Fibroblast of skin of left biceps (primary cell): ENCODE measurements at regions not wholly inside any gene's neighbourhood (a gene's known extent, or its start where the extent isn't known, plus 50 kb on each side); places are given as distances from the start of the nearest gene placed in this dataset.
"Not testable (repeated sequence)": the region's sequence is repeated elsewhere in the genome, so short reads cannot be mapped to it uniquely, and the experiment has no call there.

Source experiments
- DNase-seq, 2 experiments: peaks; one replicate each; pipeline ENCODE4 v3.0.0-alpha.2; 2013; ENCODE audit warnings: low read depth in 2 of 2

DNA sequence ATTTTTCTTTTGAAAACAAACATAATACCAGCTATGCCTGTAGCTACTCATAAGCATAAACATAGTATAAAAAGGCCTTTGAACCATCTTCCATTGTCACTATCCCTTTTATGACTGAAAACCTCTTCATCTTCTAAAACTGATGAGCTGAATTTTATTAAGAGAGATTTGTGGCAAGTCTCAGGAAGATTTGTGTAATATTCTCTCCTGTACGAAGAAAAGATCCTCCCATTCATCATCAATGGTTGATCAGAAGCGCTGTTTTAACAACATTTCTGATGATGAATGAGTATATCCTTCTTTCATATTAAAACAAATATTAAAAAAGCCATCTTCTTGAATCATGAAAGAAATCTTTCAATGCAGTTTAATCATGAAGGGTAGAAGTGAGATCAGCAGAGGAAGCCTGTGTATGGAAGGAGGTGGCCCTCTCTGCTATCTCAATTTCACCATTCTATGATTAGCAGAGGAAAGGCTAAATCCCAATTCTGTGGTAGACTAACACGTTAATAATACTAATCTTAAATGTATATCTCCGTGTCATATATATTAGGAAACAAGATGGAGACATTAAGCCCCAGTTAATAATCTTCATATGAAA lies 430.2 kb downstream of the FRK start:
- DNase-seq: no peak

DNA sequence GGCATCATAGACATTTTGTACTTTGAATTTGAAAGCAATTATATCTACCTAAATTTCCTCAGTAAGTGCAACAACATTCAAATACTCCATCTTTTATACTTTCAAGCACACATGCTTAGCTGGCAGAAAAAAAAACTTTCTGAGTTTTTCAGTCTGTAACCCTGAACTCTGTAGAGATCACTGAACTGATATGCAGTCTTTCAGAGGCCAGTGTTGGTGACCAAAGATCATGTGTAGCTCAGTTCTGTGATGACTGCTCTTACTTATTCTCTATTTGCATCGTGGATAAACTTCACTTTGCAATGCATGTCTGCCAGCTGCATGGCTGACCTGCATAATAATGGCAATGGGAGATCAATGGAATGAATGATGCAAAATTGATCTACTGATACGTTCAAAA lies 431.3 kb downstream of the FRK start:
- no peak for DNase-seq

DNA sequence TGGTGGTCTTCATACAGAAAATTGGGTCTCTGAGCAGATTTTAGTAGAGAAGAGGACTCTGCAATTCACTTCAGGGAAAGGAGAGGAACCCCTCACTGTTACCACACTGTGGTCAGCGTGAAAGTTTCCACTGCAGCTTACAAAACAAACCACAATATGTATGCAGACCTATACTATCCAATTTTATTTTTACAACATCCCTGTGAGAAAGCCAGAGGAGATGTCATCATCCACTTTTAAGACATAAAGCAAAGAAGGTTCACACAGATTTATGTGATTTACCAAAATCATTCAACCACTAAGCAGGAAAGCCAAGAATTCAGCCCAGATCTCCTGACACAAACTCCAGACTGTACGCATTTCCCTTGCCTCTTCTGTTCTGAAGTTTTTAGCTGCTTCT lies 442.4 kb downstream of the FRK start:
- peak; percentile 72 to 76 for DNase-seq

DNA sequence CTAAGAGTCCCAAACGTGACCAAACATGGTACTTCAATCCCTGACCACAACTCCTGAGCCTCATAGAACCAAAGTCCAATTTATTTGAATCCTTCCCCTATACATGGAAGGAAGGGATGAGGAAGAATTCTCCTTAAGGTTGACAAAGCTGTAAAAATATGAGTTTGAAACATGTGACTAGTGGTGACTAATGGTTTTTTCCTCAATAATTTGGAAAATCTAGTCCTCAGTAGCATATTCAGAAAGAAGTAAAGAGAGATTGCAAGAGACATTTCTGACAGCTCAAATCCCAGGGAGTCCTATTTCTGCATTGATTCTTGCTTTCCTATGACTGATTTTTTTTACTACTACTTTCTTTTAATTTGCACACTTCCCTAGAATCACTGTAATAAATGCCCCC lies 443.7 kb downstream of the FRK start:
- DNase-seq: peak in 1 of 2 experiments; percentile 2

DNA sequence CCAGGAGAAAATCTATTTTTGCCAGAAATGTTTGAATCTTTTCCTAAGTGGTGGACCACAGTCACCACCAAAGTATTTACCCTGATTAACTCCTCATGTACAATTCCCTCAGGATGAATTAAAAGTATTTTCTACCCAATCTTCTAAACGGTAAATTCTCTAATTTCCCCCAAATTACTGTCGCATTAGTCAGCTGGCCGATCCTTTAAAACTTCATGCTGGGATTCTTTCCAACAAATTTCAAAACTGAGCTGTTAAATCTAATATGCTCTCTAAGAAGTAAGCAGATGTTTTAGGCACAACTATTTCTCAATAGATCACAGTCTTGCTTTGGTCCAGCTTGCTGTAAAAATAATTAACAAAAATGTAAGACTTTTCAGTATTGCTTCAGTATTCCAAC lies 447.2 kb downstream of the FRK start:
- peak; percentile 99 for DNase-seq

DNA sequence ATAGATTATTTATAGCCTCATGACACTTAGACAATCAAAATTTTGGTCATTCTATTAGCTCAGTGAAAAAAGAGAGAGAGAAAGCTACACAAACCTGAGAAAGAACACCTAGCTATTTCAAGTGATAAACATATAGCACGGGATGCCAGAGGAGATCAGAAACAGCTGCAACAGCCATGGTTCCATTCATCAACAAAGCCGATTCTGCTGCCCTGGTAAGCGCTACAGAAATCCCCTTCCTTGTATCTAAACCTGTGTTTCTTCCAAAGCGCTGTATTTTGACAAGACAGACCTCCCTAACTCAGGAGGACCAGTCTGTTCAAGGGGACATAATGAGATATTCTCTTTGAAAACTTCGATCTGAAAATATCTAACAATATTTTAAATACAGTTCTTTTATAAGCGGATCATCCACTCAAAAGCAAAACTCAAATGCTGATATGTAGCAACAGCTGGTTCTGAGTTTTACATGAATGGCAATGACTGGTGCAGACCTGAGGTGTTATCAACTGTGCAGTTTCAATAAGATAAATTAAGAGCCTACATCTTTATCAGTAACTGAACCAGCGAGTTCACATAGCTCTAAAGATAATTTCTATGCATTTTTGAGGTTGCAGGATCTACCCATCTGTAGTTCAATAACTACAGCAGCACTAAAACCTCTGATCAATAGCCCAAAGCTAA lies 447.8 kb downstream of the FRK start:
- DNase-seq: no peak

DNA sequence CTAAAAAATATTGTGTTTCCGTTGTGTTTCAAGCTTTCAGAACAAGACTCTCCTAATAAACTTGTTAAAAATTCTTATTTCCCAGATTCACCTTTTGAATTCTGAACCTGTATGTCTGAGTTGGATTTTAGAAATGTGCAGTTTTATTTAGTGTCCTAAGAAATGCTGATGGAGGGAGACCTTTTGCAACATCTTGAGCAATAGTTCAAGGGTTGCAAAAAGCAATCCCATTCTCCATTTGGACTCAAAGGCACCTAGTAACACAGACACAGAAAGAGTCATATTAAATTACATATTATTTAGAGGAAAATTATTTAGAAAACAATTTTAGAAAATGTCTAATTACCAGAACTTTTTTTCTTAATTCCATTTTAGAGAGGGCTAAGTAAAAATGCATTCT lies 448.5 kb downstream of the FRK start:
- no peak for DNase-seq

DNA sequence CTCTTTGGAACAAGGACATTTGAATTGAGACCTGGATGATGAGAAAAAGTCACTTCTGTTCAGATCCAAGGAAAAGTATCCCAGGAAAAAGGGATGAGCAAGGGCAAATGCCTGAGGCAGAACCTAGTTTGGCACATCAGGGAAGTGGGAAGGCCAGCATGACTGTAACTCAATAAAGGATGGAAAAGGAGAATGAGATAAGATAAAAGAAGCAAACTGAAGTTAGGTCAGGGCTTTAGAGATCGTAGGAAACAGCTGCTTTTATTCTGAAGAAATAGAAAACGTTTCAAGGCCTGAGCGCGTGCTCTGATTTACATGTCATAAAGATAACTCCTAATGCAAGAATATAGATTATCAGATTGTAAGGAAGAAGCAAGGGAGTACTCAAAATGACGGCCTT lies 450.0 kb downstream of the FRK start:
- no peak for DNase-seq

DNA sequence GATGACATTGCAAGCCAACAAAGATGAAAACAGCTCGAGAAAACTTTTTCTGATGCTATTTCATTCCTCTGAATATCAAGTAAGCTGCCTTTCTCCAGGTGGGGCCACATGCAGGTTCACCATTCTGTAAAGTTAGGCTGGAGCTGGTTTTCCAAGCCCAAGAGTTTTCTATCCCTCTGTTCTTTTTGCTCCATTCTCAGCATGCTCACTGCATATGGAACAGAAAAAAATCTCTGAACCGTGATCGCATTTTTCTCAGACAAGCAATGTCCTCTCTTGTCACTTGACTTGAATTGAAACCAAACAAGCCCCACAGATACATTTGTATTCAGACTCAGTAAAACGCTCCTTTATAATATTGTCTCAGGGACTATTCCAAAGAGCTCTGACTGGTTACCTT lies 451.6 kb downstream of the FRK start:
- no peak for DNase-seq

DNA sequence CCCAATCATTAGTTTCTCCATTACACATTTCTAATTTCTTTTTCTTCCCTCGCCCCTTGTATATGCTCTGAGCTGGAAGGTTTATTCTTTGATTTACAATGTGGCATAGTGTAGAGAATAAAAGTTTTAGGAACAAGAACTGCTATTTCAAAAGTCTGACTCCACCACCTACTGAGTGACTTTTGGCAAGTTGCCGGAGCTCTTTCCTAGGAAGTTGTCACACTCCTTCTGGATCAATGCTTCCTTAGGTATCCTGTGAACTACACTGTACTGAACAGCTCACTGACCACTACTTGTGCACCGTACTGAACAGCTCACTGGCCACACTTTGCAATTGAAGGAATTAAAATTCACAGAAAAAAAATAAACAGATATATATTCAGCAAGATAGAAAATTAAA lies 458.2 kb downstream of the FRK start:
- no peak for DNase-seq

DNA sequence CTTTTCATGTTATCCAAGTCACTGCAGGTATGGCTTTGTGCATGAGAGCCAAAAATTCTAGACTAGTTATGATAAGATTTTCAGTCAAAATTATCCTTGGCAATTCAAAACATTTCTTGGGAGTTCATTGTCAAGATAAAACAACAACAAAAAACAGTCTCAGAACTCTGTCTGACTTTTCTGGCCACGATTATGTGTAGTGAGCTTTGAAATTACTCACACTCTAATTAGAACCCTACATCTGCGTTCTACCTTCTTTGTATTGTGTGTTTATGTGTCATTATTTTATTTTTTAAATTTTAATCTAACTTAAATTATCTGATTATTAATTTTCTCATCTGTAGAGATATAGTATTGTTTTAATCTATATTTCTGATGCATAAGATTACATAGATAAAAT lies 459.2 kb downstream of the FRK start:
- no peak for DNase-seq

DNA sequence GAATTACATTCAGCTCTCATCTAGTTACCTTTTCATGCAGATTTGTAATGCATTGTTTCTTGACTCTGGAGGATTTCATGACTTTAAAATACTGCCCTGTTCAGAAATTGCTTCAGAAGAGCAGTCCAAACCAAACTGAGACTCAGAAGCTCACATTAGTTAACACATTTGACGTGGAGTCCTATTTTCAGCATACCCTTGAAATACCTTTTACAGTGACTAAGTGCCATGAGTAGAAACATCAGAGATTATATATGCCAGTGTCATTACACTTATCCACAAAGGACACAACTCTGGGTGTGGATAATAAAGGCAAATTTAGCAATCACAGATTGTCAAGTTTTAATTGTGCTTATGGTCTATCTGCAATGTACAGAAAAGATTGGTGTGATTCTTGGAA lies 459.6 kb downstream of the FRK start:
- DNase-seq: no peak

DNA sequence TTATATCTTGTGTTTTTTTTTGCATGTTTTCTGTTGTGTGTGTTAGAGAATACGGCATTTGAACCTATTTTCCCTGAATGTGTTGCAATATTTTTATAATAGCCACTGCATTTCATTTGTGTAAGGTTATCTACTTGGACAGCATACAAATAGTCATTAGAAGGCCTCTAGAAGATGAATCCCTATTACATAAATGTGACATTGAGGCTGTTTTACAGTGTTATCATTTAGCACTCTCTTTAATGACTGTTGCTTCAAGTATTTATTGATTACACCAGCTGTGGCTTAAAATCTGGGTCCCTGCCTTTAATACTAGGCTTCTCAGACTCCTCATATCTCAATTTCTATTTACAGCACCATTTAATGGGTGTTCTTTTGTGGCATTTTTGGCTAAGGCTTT lies 465.8 kb downstream of the FRK start:
- DNase-seq: no peak

DNA sequence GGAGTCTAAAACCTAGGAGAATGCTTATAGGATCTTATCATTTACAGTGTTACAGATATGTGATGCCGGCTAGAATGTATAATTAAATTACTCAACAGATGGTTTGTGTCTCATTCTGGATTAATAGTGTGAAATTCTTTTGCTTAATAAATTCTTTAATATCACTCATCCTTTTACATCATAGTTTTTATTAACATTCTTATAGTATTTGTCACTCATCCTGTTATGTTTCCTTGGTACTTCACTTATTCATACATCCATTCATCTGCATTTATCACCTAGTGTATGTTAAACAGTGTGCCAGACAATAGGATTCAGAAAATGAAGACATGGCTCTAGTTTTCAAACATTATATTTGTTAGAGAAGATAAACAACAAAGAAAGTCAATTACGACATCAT lies 468.7 kb downstream of the FRK start:
- peak; percentile 33 to 53 for DNase-seq

DNA sequence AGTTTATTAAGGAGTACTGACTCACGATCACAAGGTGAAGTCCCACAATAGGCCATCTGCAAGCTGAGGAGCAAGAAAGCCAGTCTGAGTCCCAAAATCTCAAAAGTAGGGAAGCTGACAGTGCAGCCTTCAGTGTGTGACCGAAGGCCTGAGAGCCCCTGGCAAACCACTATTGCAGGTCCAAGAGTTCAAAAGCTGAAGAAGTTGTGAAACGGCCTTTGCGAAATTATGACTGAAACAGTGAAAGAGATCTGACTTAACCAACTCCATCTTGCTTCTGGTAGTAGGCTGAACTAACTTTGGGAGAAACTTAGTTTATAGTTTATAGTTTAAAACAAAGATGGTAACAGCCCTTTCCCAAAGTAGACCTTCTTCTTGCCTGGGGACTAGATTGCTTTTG lies 471.6 kb downstream of the FRK start:
- not testable (repeated sequence) for DNase-seq

DNA sequence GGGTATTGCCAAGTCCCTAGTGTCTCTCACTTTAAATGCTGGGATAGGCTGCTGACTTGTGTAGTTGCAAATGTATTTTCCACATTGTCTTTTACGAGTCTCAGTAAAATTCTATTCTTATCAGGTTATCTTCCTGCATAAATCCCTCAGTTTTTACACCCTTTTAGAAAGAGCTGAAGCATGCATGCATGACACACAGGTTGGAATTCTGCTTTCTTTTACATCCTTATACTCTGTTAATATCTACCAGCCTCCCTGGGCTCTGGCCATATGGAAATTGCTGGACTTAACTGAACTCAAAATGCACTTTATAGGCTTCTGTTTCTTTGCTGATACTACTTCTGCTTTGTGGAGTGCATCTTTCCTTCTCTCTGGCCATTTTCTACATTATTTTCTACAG lies 477.4 kb downstream of the FRK start:
- no peak for DNase-seq

DNA sequence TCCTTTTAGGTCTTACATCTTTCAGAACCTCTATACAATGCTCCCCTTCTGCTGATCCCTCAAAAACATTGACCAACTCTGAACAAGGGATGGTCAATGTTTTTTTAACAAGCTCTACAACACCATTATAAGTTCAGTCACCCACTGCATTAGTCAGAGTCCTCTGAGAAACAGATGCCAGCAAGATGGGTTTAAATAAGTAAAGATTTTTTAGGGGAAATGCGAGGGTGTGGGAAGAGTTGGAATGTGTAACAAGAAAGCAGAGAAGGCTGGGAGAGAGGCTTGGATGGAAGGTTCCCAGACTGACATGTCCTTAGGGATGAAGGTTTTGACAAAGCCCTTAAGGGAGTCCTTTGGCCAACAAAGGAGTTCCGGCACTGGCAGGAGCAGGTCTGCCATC lies 478.3 kb downstream of the FRK start:
- DNase-seq: no peak

DNA sequence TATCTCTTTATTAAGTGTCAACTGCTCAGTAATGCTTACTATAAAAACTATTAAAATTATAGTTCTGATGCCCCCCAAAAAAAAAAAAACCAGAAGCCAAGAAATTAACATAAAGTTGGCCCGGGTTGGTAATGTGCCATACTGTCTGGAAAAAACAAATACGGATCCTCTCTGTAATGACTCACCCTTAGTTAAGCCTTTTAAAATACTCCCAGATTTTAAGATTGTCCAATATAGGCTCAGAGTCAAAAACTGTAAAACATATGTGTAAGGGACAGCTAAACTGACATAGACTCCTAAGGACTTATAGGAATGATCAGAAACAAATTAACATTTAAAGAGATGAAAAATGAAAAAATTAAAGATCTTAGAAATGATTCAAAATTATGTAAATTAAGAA lies 481.1 kb downstream of the FRK start:
- not testable (repeated sequence) for DNase-seq

DNA sequence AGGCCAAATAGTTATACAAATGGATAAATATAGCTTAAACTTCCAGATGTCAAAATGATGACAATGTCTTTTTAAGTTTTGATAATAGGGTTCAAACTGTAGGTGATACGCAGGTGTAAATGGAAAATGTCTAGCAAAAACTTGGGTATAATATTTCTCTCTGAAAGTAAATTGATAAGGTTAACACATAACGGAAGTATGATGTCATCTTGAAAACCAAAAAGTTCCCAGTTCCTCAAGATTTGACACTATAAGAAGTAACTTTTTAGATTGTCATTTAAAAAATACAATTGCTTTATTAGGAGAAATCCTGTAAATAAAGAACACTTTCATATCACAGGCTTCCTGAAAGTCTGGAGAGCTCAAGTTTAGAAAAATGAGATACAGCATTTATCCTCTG lies 483.4 kb downstream of the FRK start:
- DNase-seq: no peak

DNA sequence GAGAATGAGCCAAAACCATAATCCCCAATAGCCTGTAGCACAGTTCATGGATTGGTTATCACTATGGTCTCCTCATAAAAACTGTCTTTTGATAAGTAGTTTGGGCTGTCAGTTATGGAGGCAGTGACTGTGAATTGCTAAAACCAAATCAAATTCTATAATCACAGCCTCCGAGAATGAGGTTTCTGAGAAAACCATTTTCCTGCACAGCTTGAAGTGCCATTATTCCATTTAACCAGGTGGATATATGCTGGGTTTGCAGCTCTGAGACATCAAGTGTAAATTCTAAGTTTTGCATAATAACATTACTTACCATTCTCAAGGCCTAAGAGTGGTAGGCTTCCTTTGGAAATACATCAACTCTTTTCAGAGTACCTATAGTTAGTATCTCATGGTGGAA lies 485.4 kb downstream of the FRK start:
- no peak for DNase-seq

DNA sequence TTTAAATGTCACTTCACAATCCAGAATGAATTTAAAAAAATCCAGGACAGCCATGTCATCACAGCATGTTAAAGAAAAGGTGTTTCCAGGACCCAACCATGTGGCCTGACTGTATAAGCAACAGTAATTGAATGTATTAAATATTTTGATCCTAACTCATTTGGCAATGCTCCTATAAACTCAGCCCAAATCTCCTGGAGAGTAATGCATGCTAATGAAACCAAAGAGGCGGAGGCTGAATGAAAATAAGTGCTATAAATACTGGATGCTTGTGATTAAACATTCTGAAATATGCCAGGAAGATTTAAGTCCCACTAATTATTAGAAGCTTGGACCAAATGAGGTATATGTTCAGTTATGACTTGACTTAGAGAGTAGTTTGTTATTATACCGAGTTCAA lies 486.8 kb downstream of the FRK start:
- peak; percentile 20 to 24 for DNase-seq

DNA sequence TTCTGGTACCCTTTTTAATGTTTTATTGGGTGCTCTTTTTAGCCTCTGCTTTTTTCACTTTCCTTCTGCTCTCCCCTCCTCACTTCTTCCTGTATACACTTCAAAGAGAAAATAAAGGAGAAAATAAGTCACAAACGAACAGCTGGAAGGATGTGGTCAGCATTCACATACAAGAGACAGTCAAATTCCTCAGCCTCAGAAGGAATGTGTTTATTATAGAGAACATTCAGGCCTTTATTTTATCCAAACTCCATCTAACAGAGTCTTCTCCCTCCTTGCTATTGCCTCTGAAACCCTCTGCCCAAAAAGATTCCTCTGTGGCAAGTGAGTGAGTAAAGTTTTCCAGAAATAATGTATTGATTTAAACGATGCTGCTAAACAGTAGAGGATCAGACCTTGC lies 490.4 kb downstream of the FRK start:
- peak; percentile 28 to 33 for DNase-seq

DNA sequence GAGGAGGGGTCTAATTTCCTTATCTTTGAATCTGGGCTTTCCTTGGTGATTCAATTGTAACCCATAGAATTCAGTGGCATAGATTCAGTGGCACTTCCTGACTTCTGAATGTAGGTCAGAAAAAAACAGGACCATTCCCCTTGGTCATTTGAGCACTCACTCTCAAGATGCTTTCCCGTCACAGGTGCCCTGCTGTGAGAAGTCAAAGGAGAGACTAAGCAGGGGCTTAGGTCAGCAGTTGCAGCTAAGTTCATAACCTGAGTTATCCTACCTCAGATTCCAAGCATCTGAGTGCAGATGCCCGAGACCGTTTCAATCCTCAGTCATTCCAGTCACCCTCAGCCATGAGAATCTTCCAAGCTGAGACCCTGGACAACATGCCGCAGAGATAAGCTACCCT lies 506.6 kb downstream of the FRK start:
- no peak for DNase-seq

DNA sequence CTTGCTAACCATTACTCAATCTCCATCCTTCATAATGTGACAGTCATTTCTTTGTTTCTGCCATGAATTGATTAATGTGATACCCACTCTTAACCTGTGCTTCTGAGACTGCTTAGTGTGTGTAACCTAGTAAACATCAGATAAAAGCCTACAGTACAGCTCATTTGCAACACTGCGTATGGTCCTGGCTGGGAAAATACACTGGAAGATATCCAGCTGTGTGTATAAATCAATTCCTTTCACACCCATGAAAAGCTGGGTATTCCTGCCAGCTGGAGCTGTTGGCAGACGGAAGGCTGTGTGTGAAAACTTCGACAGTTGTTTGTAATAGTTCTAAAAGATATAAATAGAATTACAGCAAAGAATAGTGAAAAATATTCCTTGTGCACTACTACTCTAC lies 509.2 kb downstream of the FRK start:
- no peak for DNase-seq
